Psoas muscle (tissue), 7 donors: ENCODE measurements at regions not wholly inside any gene's neighbourhood (a gene's known extent, or its start where the extent isn't known, plus 50 kb on each side); places are given as distances from the start of the nearest gene placed in this dataset.
"Not testable (repeated sequence)": the region's sequence is repeated elsewhere in the genome, so short reads cannot be mapped to it uniquely, and the experiment has no call there.

ENCODE experiments used
- ATAC-seq, 4 donors: fragments of 200-7000 bp; cut with Tn5 transposase; one replicate each; pipeline ENCODE4 v1.9.1; 2020; ENCODE audit warnings: moderate library complexity in 3 of 4, mild to moderate bottlenecking in 2 of 4
- DNase-seq, 2 donors: peaks; one replicate each; pipeline ENCODE4 v3.0.0-alpha.2; 2020
- H3K27ac ChIP-seq: fragments of 200-600 bp; one replicate; pipeline ENCODE4 v1.8.0; 2022
- H3K27me3 ChIP-seq, 3 donors: fragments of 200-600 bp in 1 of 3; one replicate each; pipeline versions ENCODE4 v1.6.1 to v1.8.0; 2013 to 2022; ENCODE audit warnings: low read length in 2 of 3, mild to moderate bottlenecking in 2 of 3, moderate library complexity in 1 of 3; ENCODE audit not compliant: insufficient read depth in 3 of 3
- H3K36me3 ChIP-seq, 2 donors: fragments of 200-600 bp in 1 of 2; one replicate each; pipeline versions ENCODE4 v1.6.1 to v1.8.0; 2013 to 2022; ENCODE audit warnings: low read depth in 1 of 2, mild to moderate bottlenecking in 1 of 2, moderate library complexity in 1 of 2; ENCODE audit not compliant: insufficient read depth in 1 of 2
- H3K4me1 ChIP-seq: fragments of 200-600 bp; one replicate; pipeline ENCODE4 v1.8.0; 2022
- H3K4me3 ChIP-seq: fragments of 200-600 bp; one replicate; pipeline ENCODE4 v1.8.0; 2022; ENCODE audit warnings: mild to moderate bottlenecking
- H3K9me3 ChIP-seq: fragments of 200-600 bp; one replicate; pipeline ENCODE4 v1.8.0; 2022
- WGBS, 3 donors: extraction: QIAGEN DNeasy Blood & Tissue Kit; methylation state at CpG; one replicate each; pipeline versions ENCODE4 v1.1.6 to v1.1.7; 2013; 5-methylcytosine and 5-hydroxymethylcytosine counted together
- intact Hi-C, 2 donors: fragments of 100-400 bp; cut with DNase I; formaldehyde crosslinking; loops; one replicate each; pipeline versions ENCODE4 v1.11.0 to v1.14.2; 2022
- TF ChIP-seq, protein P1 (sequence below): fragments of 200-600 bp; IDR thresholded peaks from one replicate; pipeline ENCODE4 v1.8.0; 2022; ENCODE audit warnings: antibody characterized with exemption
- donor health status: healthy with polysubstance abuse.
- donor health status: DM: no; HTN: no; CAD: no; lungs with moderate emphysema.
- donor health status: Bipolar disorder and iron deficiency.
- donor health status: healthy.
- donor health status: DM: yes; HTN: yes; CAD: no.
- donor health status: DM: no; HTN: no; CAD: no.
- donor health status: DM: yes; HTN: yes; CAD: no.

DNA sequence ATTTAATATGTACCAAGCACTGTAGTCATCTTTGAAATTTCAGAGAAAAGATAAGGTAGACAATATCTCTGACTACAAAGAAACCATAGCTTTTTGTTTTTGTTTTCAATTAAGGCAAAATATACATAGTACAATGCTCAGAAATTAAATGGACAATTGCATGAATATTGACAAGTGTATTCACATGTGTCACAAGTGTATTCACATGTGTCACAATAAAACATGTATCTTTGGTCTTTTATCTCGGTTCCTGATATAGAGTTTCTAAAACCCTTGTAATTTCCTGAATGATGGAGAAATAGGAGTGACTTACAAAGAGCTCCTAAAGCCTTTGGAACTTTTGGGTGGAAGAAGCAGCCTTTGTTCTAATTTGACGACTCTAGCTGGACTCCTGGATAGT is 756.4 kb downstream of the EPHA4 start:
- Histone ChIP-seq H3K9me3 (no peaks in the 10 kb centered on the region), H3K27me3 (no peaks in the 10 kb centered on the region), H3K4me1 (no peaks in the 10 kb centered on the region), H3K36me3 (no peaks in the 10 kb centered on the region), H3K27ac (no peak overlapping the region), H3K4me3 (no peak overlapping the region)
- intact Hi-C loops = no loop called here
- TF ChIP-seq, protein P1, sequence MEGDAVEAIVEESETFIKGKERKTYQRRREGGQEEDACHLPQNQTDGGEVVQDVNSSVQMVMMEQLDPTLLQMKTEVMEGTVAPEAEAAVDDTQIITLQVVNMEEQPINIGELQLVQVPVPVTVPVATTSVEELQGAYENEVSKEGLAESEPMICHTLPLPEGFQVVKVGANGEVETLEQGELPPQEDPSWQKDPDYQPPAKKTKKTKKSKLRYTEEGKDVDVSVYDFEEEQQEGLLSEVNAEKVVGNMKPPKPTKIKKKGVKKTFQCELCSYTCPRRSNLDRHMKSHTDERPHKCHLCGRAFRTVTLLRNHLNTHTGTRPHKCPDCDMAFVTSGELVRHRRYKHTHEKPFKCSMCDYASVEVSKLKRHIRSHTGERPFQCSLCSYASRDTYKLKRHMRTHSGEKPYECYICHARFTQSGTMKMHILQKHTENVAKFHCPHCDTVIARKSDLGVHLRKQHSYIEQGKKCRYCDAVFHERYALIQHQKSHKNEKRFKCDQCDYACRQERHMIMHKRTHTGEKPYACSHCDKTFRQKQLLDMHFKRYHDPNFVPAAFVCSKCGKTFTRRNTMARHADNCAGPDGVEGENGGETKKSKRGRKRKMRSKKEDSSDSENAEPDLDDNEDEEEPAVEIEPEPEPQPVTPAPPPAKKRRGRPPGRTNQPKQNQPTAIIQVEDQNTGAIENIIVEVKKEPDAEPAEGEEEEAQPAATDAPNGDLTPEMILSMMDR = no peak
- no peak for ATAC-seq
- no peak for DNase-seq
- WGBS, 3 donors = 85 to 91% (median 90%) methylated on average over 2 of the region's 2 CpGs

DNA sequence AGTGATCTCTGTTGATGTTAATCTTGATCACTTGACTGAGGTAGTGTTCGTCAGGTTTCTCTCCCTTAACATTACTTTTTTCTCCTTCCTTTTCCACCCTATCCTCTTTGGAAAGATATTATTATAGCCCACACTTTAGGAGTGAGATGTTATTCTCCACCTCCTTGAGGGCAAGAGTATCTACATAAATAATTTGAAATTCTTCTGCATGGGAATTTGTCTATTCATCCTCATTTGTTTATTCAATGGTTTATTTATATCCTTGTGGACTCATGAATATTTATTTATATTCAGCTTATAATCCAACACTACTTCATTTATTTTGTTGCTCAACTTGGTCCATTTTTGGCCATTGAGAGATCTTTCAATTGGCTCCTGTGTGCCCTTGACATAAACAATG is 750.4 kb downstream of the EPHA4 start:
- TF ChIP-seq, protein P1 = no peak
- ATAC-seq = no peak
- H3K27ac ChIP-seq = no peak overlapping the region
- H3K27me3 ChIP-seq = no peaks in the 10 kb centered on the region
- intact Hi-C loops = no loop called here
- H3K4me1 ChIP-seq = no peaks in the 10 kb centered on the region
- no peak for DNase-seq
- H3K36me3 ChIP-seq = no peaks in the 10 kb centered on the region
- no peak overlapping the region for H3K4me3 ChIP-seq
- no peaks in the 10 kb centered on the region for H3K9me3 ChIP-seq
- WGBS, 3 donors = 89 to 97% (median 93%) methylated on average over 1 of the region's 1 CpG

DNA sequence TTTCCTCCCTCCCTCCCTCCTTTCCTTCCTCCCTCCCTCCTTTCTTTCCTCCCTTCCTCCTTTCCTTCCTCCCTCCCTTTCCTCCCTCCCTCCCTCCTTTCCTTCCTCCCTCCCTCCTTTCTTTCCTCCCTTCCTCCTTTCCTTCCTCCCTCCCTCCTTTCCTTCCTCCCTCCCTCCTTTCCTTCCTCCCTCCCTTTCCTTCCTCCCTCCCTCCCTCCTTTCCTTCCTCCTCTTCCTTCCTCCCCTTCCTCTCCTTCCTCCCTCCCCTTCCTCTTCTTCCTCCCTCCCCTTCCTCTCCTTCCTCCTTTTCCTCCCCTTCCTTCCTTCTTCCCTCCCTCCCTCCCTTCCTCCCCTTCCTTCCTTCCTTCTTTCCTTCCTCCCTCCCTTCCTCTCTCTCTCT is 748.5 kb downstream of the EPHA4 start:
- H3K36me3 ChIP-seq, H3K4me3 ChIP-seq, H3K27me3 ChIP-seq, DNase-seq, ATAC-seq, H3K9me3 ChIP-seq, H3K4me1 ChIP-seq, H3K27ac ChIP-seq, intact Hi-C loops: not testable (repeated sequence)

DNA sequence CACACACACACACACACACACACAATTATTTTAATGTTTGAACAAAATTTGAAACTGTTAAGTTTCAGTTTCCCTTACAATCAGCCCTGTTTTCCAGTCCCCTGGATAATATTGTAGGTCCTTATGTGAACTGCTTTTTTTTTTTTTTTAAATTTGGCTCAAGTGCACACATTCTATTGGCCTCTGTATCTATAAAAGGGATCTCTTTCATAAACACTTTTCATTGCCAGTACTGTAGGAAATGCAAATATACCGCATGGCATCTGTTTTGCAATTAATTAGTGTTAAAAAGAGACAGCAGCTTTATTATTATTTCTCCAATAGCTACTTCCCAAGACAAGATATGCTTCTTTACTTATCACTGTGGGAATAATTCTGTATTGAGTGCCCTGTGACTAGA is 738.7 kb downstream of the EPHA4 start:
- H3K4me3 ChIP-seq = no peak overlapping the region
- 14 to 17% (median 16%) methylated on average over 1 of the region's 1 CpG for WGBS, 3 donors
- ATAC-seq (no peak), DNase-seq (no peak)
- intact Hi-C loops = no loop called here
- TF ChIP-seq, protein P1 = no peak
- H3K9me3 ChIP-seq = no peaks in the 10 kb centered on the region
- H3K4me1 ChIP-seq = no peaks in the 10 kb centered on the region
- no peak overlapping the region for H3K27ac ChIP-seq
- no peaks in the 10 kb centered on the region for H3K27me3 ChIP-seq
- H3K36me3 ChIP-seq = no peaks in the 10 kb centered on the region

DNA sequence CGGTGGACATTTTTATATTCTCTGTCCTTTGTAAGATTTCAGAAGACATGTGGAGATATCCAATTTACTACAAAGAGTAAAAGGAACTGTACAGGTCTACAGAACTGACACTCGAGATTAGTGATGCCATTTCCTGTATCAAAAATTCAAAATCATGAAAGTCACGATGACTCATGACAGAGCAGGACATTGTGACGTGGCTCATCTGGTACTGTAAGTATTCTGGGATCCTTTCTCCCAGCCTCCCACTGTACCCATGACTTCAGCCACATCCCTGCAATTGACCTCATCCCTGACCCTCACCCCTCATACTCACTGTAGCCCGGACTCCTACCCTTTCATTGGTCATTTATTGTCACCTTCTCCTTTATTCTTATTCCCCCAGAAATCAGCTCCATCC is 736.5 kb downstream of the EPHA4 start:
- 62 to 68% (median 64%) methylated on average over 5 of the region's 5 CpGs for WGBS, 3 donors
- no peaks in the 10 kb centered on the region for H3K4me1 ChIP-seq
- no peaks in the 10 kb centered on the region for H3K36me3 ChIP-seq
- TF ChIP-seq, protein P1 = no peak
- DNase-seq (no peak), ATAC-seq (no peak)
- intact Hi-C loops = no loop called here
- no peak overlapping the region for H3K4me3 ChIP-seq
- no peaks in the 10 kb centered on the region for H3K9me3 ChIP-seq
- no peaks in the 10 kb centered on the region for H3K27me3 ChIP-seq
- H3K27ac ChIP-seq = no peak overlapping the region
